ENCODE measurements at regions not wholly inside any gene's neighbourhood (a gene's known extent, or its start where the extent isn't known, plus 50 kb on each side); places are given as distances from the start of the nearest gene placed in this dataset.

GRCh38 chr15:39199076-39199475 lies 381.8 kb upstream of the THBS1 start:
- TF ChIP-seq POLR2A (IDR thresholded peaks at IDR 0.05), result no peak
- no peak for TF ChIP-seq CTCF (IDR thresholded peaks at IDR 0.05)

Measured in vagina (tissue), 2 donors.